OCI-M1 (cell line): ENCODE measurements at regions not wholly inside any gene's neighbourhood (a gene's known extent, or its start where the extent isn't known, plus 50 kb on each side); places are given as distances from the start of the nearest gene placed in this dataset.

ENCODE experiments used
- DNase-seq: peaks from one replicate; lab custom pipeline; 2025; lab: John Stamatoyannopoulos, UW

- DNase-seq, result no peak
Observed at GRCh38 chr13:50195045-50195444, 179.8 kb downstream of the KCNRG start.

GRCh38 chr13:50196118-50196517, 180.9 kb downstream of the KCNRG start:
- no peak for DNase-seq

GRCh38 chr13:50197705-50198104, 182.5 kb downstream of the KCNRG start:
- DNase-seq, result no peak

GRCh38 chr13:50198508-50198907, 183.3 kb downstream of the KCNRG start:
- peak; percentile 18 for DNase-seq

- DNase-seq, result no peak
Observed at GRCh38 chr13:50200569-50200968, 185.3 kb downstream of the KCNRG start.

GRCh38 chr13:50200988-50201387, 185.7 kb downstream of the KCNRG start:
- no peak for DNase-seq

GRCh38 chr13:50202485-50202884, 187.2 kb downstream of the KCNRG start:
- DNase-seq, result no peak

GRCh38 chr13:50203256-50203941, 188.2 kb downstream of the KCNRG start:
- DNase-seq, result no peak

- no peak for DNase-seq
Observed at GRCh38 chr13:50205581-50205980, 190.3 kb downstream of the KCNRG start.

- peak; percentile 91 for DNase-seq
Observed at GRCh38 chr13:50208826-50209335, 193.6 kb downstream of the KCNRG start.

- DNase-seq, result peak; percentile 41
Observed at GRCh38 chr13:50209631-50210030, 194.4 kb downstream of the KCNRG start.

- peak; percentile 10 for DNase-seq
Observed at GRCh38 chr13:50213526-50213925, 198.3 kb downstream of the KCNRG start.

GRCh38 chr13:50214514-50214913, 199.3 kb downstream of the KCNRG start:
- DNase-seq, result peak; percentile 27

GRCh38 chr13:50215399-50215798, 200.2 kb downstream of the KCNRG start:
- no peak for DNase-seq

- DNase-seq, result no peak
Observed at GRCh38 chr13:50219743-50220142, 204.5 kb downstream of the KCNRG start.

- DNase-seq, result no peak
Observed at GRCh38 chr13:50220938-50221337, 205.7 kb downstream of the KCNRG start.

- peak; percentile 69 for DNase-seq
Observed at GRCh38 chr13:50222569-50223332, 207.5 kb downstream of the KCNRG start.

- no peak for DNase-seq
Observed at GRCh38 chr13:50224534-50224933, 209.3 kb downstream of the KCNRG start.

GRCh38 chr13:50225193-50226155, 210.2 kb downstream of the KCNRG start:
- DNase-seq, result no peak

- DNase-seq, result no peak
Observed at GRCh38 chr13:50226515-50227155, 211.4 kb downstream of the KCNRG start.

- DNase-seq, result no peak
Observed at GRCh38 chr13:50227361-50227760, 212.1 kb downstream of the KCNRG start.

GRCh38 chr13:50228527-50228926, 213.3 kb downstream of the KCNRG start:
- no peak for DNase-seq
